Activated CD8-positive, alpha-beta memory T cell treated with anti-CD3 and anti-CD28 coated beads for 24 hours (primary cell): ENCODE measurements at regions not wholly inside any gene's neighbourhood (a gene's known extent, or its start where the extent isn't known, plus 50 kb on each side); places are given as distances from the start of the nearest gene placed in this dataset.

ENCODE experiments used
- DNase-seq: peaks from one replicate; pipeline ENCODE4 v3.0.0-alpha.2; 2020

DNA sequence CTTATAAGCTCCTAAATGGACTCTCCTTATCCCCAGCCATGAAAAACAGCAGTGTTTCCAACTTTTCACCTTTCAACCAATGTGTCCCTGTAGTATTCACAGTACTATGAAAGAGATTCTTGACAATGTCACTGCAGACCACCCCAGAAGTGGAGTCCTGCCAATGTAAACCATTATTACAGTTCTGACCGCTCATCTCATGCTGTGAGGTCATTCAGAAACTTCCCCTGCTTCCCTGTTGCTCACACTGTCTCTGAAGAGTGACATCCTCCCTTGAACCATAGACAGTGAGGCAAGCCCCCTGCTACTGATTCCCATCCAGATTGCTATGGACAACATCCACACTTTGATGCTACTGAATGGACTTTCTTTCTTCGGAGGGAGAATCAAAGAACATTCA, 1523.7 kb upstream of the ACVR2A start:
- no peak for DNase-seq

DNA sequence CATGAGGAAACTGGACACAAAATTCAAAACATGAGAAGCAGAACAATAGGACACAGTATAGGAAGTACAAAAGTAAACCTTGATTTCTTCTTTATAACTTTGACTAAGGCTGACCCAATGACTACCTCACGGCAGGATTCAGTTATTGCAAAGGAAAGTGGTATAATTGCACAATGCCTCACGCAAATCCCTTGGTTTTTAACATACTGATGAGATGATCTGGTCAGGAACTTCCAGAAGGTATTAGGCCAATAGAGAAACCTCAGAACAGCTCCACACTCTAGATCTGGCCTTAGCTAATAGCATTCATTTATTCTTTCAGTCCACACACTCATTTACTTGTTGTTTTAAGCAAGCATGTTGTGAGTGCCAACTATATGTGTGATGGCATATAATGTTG, 1526.9 kb upstream of the ACVR2A start:
- DNase-seq = no peak

GRCh38 chr2:146312899-146313298, 1531.9 kb upstream of the ACVR2A start:
- DNase-seq = no peak

GRCh38 chr2:146305164-146305563, 1539.7 kb upstream of the ACVR2A start:
- no peak for DNase-seq

DNA sequence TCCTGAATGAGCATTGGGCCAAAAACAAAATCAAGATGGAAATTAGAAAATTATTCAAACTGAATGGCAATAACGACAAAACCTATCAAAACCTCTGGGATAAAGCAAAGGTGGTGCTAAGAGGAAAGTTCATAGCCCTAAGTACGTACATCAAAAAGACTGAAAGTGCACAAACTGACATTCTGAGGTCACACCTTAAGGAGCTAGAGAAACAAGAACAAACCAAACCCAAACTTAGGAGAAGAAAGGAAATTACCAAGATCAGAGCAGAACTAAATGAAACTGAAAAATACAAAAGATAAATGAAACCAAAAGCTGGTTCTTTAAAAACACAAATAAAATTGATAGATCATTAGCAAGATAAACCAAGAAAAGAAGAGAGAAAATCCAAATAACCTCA, 1543.5 kb upstream of the ACVR2A start:
- no peak for DNase-seq

GRCh38 chr2:146295080-146295670, 1549.7 kb upstream of the ACVR2A start:
- no peak for DNase-seq

GRCh38 chr2:146287281-146287680, 1557.5 kb upstream of the ACVR2A start:
- DNase-seq = no peak

DNA sequence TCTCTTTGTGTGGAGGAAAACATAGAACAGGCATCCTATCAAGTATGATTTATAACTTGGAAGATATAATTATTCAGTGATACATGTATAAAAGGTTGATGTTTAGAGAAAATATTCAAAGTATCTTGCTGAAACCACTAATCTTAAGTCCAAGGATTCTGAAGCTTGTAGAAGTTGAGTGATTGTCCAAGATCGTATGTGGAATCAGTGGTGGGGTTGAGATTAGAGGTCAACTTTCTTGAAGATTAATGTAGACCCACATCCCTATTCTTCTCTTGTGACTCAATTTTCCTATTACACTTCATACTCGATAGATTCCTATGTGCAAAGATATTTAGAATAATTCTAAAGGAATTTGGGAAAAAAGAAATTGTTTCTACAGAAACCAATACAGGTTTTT, 1565.9 kb upstream of the ACVR2A start:
- no peak for DNase-seq

- no peak for DNase-seq
These were observed 1573.5 kb upstream of the ACVR2A start for GRCh38 chr2:146271131-146271831.

- no peak for DNase-seq
These were observed 1574.2 kb upstream of the ACVR2A start for GRCh38 chr2:146270618-146271017.

GRCh38 chr2:146267093-146267492, 1577.7 kb upstream of the ACVR2A start:
- no peak for DNase-seq

DNA sequence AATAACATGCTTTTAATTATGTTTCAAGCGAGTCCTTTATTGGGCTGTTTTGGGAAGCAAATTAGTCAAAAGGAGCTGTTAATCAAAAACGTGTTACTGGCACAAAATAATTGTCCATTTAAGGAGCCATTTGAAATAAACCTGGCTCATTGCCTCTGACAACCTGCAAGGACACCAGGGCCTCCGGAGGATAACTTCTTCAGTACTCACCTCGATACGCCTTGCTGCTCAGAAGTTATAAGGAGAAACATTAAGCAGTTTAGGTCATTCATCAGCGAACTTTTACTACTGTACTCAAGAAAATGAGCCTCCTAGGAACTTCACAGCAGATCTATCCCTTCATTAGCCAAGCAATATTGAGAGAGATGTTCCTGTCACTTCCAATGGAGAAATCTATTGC, 1579.2 kb upstream of the ACVR2A start:
- no peak for DNase-seq

GRCh38 chr2:146262606-146263005, 1582.2 kb upstream of the ACVR2A start:
- no peak for DNase-seq

DNA sequence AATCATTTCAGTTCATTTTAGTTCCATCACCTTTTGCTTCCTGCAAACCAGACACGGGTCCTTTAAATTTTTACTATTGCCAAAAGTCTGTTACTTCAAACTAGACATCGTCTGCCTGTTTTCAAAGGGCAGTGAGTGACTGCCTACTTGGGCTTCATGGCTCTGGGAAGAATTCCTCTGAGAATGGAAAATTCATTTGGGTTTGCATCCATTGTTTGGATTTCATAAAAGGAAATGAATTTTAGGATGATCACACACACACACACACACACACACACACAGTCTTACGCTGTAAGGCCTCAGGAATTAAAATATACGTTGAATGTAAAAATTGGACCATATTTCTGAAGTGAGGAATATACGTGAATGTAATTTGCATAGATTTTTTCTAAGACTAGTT, 1584.3 kb upstream of the ACVR2A start:
- no peak for DNase-seq

DNA sequence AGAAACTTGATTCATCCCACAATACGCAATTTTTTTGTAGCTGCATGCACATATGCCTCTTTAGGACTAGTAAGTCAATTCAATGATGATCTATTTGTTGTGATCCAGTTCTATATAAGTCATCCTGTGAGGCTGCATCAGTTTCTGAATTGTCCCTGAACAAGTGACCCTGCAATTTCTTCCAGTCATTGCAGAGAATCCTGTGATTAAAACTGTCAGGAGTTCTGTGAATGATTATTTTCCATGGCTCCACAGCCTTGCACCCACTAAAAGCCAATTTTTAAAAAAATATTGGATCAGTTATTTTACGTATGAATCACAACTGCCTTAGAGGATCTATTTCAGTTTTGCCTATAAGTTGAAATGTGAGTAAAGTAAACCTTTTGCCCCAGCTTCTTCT, 1585.0 kb upstream of the ACVR2A start:
- DNase-seq = no peak

DNA sequence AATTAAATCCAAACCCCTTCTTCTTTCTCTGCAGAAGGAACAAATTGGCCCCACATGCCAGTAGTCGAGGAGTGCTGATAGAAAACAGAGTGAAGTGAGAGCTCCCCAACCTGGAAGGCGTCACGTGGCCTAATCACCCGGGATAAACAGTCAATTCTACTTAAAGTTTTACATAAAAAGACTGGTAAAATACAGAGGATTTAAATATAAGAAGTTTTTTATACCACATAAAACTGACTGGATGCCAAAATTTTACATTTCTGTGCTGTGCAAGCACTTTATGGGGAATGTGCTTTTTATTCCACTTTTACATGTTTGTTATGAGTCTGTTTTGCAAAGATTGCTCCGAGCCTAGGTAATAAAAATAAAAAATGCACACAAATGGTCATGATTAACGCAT, 1586.8 kb upstream of the ACVR2A start:
- no peak for DNase-seq

- no peak for DNase-seq
These were observed 1592.7 kb upstream of the ACVR2A start for GRCh38 chr2:146252119-146252518.

- no peak for DNase-seq
These were observed 1593.5 kb upstream of the ACVR2A start for GRCh38 chr2:146251328-146251727.

DNA sequence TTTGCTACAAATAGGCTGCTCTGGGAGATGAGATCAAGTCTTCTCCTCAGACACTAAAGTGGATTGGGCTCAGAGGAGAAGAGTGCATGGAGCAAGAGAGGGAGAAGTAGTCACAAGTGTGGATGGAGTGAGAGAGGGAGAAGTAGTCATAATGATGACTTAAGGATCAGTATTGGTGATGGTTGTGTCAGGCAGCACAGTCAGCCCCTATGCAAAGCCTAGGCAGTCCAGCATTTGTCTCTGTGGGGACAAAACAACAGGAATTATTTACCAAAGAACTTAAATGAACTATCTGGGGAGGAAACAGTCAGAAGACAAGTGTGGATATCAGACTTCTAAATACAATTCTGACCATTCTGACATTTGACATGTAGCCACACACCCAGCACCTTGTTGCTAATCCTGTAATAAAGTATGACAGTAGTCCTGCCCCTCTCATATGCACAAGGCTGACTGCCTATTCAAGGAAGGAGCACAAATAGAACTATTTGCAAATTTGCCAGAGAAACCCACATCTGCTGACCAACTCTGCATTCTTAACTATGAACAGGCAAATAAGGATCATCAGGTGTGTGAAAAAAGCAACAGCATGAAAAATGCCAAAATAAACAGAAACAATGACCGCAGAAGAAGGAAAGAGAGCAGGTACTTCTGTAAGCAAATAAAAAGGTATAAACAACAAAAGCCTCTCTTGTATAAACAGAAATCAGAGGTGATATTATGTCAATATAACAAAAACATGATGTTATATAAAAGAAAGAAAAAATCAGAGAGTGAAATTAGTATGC, 1597.9 kb upstream of the ACVR2A start:
- no peak for DNase-seq

DNA sequence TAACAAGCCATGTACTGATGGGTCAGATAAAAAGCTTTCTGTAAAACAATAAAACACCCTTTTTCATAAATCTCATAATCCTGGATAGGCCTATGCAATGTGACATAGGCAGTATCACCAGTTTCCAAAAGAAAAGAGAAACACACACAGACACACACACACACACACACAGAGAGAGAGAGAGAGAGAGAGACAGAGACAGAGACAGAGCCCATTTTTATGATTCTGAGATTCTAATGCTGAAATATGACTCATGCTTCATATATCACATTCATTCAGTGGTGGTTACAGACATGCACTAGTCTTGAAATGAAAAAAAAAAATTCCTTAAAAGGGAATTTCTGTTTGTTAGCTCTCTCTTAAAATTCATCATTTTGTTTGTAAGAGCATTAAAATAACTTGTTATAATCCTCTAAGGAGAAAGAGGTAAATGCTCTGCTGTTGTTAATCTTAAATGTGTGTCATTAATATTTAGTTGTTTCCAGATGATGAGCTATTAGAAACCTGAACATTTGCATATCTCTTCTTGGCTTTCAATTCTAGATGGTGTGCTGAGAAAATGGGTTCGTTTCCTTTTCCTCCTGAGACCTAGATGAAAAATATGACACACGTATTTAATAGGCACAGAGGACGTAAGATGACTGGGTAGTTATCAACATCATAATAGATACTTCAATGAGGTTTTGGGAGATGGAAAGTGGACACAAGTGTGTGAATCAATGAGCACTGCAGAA, 1598.7 kb upstream of the ACVR2A start:
- DNase-seq = no peak

- no peak for DNase-seq
These were observed 1600.0 kb upstream of the ACVR2A start for GRCh38 chr2:146244830-146245229.

DNA sequence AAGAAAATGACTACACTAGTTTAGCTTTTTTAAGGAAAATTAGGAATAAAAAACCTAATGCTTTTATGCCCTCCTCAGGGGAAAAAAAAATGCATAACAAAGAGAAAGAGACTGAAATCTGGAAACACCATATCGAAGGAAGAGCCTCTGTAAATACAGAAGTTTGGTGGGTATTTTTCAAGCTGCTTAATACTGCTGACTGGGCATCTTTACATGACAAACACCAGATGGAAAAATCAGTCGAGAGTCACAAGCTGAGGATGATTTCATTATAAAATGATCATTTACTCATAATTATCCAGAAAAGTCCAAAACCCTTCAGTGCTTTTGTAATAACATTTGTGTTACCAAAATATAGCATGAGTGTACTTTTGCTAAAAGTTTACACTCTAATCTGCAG, 1600.7 kb upstream of the ACVR2A start:
- no peak for DNase-seq

DNA sequence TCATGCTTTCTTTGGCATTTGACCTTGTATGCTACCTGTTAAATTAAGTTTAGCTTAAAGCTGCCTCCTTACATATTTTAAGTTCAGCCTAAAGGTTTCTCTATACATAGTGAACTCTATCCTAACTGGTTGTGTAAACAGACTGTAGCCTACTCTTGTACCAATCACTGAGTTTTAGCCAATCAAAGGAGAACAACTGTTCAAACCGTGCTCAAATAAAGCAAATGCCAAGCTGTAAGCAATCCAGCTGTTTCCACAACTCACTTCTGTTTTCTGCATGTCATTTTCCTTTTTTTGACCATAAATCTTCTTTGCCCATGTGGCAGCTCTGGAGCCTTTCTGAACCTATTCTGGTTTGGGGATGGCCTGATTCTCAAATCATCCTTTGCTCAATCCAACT, 1603.8 kb upstream of the ACVR2A start:
- no peak for DNase-seq

DNA sequence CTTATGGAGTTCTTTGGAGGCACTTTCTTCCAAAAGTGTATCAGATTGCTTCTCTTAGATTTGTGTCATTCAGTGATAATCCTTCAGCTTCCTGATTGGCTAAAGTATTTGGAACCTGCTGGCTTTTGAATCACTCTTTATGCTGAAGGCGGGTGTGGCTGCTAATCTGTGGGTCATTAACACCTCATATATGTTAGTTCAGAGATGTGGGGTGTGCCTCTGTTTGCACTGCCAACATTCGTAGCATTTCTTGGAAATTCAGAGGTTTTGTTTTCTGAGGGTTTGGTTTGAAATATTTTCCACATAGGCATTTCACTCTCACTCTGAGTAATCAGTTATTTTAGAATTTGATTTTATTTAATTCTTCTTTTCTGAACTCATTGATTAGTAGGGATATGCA, 1604.4 kb upstream of the ACVR2A start:
- no peak for DNase-seq
